ENCODE measurements at regions not wholly inside any gene's neighbourhood (a gene's known extent, or its start where the extent isn't known, plus 50 kb on each side); places are given as distances from the start of the nearest gene placed in this dataset.

DNA sequence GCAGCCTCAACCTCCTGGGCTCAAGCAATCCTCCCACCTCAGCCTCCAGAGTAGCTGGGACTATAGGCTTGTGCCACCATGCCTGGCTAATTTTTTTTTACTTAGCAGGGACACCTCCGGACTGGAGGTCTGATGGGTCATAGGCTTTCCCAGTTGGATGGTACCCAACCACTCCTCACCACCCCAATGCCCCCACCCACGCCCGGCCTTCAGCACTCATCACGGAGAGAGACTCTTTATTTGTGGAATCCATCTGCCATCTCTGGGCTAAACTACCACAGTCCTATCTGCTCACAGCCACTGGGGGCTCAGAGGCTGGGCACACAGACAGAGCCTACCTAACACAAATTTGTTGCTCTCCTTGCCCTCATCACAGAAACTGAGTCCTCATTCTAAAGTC, 58.3 kb upstream of the STXBP1 start:
- DNase-seq = no peak
- Histone ChIP-seq H3K36me3 (peaks cover 51% of the 10 kb centered on the region), H3K27me3 (no peaks in the 10 kb centered on the region), H3K4me3 (no peak overlapping the region), H3K9me3 (no peaks in the 10 kb centered on the region)

DNA sequence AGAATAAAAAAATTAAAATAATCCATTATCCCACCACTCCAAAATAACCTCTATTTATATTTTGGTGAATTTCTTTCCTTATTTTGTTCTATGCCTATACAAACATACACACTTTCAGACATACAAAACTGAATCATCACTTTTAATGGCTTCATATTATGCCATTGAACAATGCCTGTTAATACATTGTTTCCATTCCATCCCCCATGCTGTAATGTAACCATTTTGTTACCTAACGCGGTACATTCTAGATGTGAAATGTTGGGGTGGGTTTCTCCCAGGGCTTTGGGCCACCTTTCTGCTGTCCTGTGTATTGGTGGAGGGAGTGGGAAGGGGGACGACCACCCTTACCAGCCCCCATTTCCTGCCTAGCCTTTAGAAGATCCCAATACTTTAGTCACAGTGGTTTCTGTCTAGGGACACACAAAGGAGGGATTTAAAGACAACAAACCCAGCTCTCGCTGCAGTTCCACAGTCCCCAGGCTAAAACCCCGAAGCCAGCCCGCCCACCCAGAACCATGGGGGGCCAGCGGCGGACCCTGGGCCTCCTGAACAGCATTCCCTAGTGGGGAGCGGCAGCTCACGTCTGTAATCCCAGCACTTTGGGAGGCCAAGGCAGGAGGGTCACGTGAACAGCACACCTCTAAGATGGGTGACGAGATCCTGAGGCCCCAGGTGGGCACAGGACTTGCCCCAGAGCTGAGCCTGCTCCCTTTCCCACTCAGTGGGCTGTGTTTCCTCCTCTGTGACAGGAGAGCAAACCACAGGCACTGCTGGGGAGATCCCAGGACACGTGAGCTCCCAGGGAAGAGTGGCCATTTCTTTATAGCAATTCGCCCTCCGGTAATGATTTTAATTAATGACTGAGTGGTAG, 56.9 kb upstream of the STXBP1 start:
- Histone ChIP-seq H3K4me3 (no peak overlapping the region), H3K27me3 (no peaks in the 10 kb centered on the region), H3K36me3 (peaks cover 63% of the 10 kb centered on the region), H3K9me3 (no peaks in the 10 kb centered on the region)
- DNase-seq = no peak

DNA sequence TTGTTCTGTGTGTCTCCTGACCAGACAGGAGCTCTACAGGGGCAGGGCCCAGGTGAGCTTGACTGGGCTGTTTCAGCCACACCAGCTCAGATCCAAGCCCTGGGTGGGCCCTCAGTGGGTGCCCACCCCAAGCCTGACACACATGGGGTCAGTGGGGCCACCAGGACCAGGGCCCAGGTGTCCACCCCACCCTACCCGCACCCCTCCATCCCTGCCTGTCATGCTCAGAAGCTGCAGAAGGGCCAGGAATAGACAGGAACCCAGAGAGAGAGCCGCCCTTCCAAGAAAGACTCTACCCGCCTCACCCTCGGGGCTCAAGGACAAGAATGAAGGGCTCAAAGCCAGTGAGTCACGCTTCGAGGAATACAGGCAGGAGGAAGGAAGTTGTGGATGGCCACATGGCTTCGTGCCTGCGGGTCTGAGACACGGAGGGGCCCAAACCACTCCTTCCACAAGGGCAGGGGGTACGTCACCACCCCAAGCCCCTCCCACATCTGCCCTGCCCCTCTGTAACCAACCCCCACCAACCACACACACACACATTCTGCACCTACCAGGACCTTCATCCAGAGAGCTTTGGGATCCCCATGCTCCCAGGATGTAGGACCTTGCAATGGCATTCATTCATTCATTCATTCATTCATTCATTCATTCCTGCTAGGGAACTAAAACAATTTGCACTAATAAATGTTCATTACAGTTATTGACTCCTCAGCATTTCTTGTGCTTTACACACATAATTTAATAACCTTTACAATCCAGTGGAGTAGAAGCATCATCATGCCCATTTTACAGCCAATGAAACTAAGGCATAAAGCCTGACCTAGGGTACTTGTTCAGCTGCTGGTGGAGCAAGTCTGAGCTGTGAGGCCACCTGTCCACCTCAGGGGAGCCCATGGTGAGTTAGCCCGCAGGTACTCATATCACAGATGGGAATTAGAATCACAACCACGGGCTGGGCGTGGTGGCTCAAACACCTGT, 55.9 kb upstream of the STXBP1 start:
- no peaks in the 10 kb centered on the region for H3K27me3 ChIP-seq
- H3K9me3 ChIP-seq = no peaks in the 10 kb centered on the region
- H3K4me3 ChIP-seq = no peak overlapping the region
- peaks cover 70% of the 10 kb centered on the region for H3K36me3 ChIP-seq
- DNase-seq = peak; percentile 97

GRCh38 chr9:127556871-127557270, 55.2 kb upstream of the STXBP1 start:
- Histone ChIP-seq H3K9me3 (no peaks in the 10 kb centered on the region), H3K4me3 (no peak overlapping the region), H3K36me3 (peaks cover 70% of the 10 kb centered on the region), H3K27me3 (no peaks in the 10 kb centered on the region)
- DNase-seq = no peak

- no peaks in the 10 kb centered on the region for H3K9me3 ChIP-seq
- peak; percentile 88 for DNase-seq
- no peak overlapping the region for H3K4me3 ChIP-seq
Measured at GRCh38 chr9:127557466-127557869, 54.6 kb upstream of the STXBP1 start.

DNA sequence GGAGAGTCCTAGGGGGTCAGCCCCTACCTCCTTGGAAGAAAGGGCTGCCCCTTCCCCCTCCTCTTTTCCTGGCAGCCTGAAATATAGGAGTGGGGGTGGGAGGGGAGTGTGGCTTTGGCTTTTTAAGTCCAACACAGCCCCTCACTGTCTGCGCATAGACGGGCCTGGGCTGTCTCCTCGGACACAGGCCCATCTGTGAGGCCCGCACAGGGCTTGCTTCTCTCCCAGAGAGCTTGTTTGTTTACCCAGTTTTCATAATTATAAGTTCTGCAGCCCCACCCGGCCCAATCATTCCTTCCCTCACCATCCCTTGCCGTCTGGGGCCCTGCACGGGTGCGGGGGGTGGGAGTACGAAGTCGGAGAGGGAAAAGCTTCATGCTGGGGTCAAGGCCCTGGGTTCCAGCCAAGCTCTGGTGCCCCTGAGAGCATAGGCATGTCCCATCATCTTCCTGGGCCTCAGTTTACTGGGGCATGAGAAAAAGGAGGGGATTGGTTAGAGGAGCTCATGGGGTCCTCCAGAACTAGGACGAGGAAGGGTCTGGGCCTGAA, 54.0 kb upstream of the STXBP1 start:
- DNase-seq = no peak
- Histone ChIP-seq H3K4me3 (no peak overlapping the region), H3K27me3 (no peaks in the 10 kb centered on the region), H3K36me3 (peaks cover 73% of the 10 kb centered on the region), H3K9me3 (no peaks in the 10 kb centered on the region)

More at GRCh38 chr9:127557466-127557869, 54.6 kb upstream of the STXBP1 start:
- no peaks in the 10 kb centered on the region for H3K27me3 ChIP-seq
- peaks cover 67% of the 10 kb centered on the region for H3K36me3 ChIP-seq

DNA sequence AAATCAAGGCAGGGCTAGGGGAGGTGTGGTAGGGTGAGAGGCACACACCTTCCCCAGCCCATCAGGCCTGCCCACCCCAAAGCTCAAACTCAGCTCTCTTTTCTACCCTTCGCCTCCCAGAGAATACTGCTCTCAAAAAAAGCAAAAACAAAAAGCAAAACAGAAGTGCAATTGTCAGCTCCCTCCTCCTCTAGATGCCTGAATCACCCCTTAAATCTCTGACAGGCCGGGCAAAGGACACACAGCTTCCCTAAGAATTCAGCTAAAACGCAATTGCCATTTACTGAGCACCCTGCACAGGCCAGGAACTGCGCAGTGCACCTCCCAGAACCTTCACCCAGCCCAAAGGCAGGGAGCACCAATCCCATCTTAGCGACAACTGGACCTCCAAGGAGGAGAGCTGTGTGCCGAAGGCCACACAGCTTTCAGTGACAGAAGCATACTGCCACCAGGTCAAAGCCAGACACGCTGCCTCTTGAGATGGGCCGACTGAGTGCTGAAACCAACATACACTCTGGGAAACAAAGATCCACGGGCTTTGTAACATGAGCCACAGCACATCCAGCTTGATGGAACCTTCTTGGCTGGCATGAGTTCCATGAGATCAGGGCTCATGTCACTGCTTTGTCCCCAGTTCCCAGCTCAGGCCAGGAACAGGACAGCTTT, 53.4 kb upstream of the STXBP1 start:
- Histone ChIP-seq H3K9me3 (no peaks in the 10 kb centered on the region), H3K4me3 (no peak overlapping the region), H3K36me3 (peaks cover 73% of the 10 kb centered on the region), H3K27me3 (no peaks in the 10 kb centered on the region)
- no peak for DNase-seq

GRCh38 chr9:127559247-127559680, 52.8 kb upstream of the STXBP1 start:
- DNase-seq = no peak
- H3K4me3 ChIP-seq = no peak overlapping the region
- no peaks in the 10 kb centered on the region for H3K27me3 ChIP-seq
- no peaks in the 10 kb centered on the region for H3K9me3 ChIP-seq
- peaks cover 74% of the 10 kb centered on the region for H3K36me3 ChIP-seq

GRCh38 chr9:127561491-127562278, 50.4 kb upstream of the STXBP1 start:
- no peaks in the 10 kb centered on the region for H3K9me3 ChIP-seq
- H3K4me3 ChIP-seq = no peak overlapping the region
- DNase-seq = peak; percentile 99
- no peaks in the 10 kb centered on the region for H3K27me3 ChIP-seq
- peaks cover 71% of the 10 kb centered on the region for H3K36me3 ChIP-seq

All from MG63 (cell line).